H7 (cell line): ENCODE measurements at regions not wholly inside any gene's neighbourhood (a gene's known extent, or its start where the extent isn't known, plus 50 kb on each side); places are given as distances from the start of the nearest gene placed in this dataset.

Source experiments
- DNase-seq: peaks from one replicate; pipeline ENCODE4 v3.0.0; 2012
- H3K27me3 ChIP-seq: 2 replicates; pipeline ENCODE4 v1.6.0; 2011; ENCODE audit warnings: mild to moderate bottlenecking, low read length; ENCODE audit not compliant: control insufficient read depth, insufficient read depth
- H3K36me3 ChIP-seq: replicated peaks from 2 replicates; pipeline ENCODE4 v1.5.1; 2011; ENCODE audit warnings: low read length; ENCODE audit not compliant: control insufficient read depth, insufficient read depth
- H3K4me3 ChIP-seq: 2 replicates; pipeline ENCODE4 v1.5.1; 2011; ENCODE audit warnings: low read depth, mild to moderate bottlenecking, control low read depth, low read length, moderate library complexity; ENCODE audit not compliant: insufficient read depth

GRCh38 chr1:87728169-87728568 lies 399.5 kb downstream of the LMO4 start:
- no peak for DNase-seq
- Histone ChIP-seq H3K4me3 (no peak overlapping the region), H3K36me3 (no peaks in the 10 kb centered on the region), H3K27me3 (no peaks in the 10 kb centered on the region; the same call in 1 of the 2 replicates)

GRCh38 chr1:87730274-87731216 lies 401.9 kb downstream of the LMO4 start:
- no peaks in the 10 kb centered on the region; the same call in 1 of the 2 replicates for H3K27me3 ChIP-seq
- DNase-seq: no peak
- no peak overlapping the region for H3K4me3 ChIP-seq
- no peaks in the 10 kb centered on the region for H3K36me3 ChIP-seq

- H3K4me3 ChIP-seq: no peak overlapping the region
- no peak for DNase-seq
- no peaks in the 10 kb centered on the region; the same call in 1 of the 2 replicates for H3K27me3 ChIP-seq
- H3K36me3 ChIP-seq: no peaks in the 10 kb centered on the region
Measured at GRCh38 chr1:87733386-87733785, 404.7 kb downstream of the LMO4 start.

- DNase-seq: no peak
- Histone ChIP-seq H3K27me3 (no peaks in the 10 kb centered on the region; the same call in 1 of the 2 replicates), H3K36me3 (no peaks in the 10 kb centered on the region), H3K4me3 (no peak overlapping the region)
Measured at GRCh38 chr1:87735750-87736149, 407.1 kb downstream of the LMO4 start.

DNA sequence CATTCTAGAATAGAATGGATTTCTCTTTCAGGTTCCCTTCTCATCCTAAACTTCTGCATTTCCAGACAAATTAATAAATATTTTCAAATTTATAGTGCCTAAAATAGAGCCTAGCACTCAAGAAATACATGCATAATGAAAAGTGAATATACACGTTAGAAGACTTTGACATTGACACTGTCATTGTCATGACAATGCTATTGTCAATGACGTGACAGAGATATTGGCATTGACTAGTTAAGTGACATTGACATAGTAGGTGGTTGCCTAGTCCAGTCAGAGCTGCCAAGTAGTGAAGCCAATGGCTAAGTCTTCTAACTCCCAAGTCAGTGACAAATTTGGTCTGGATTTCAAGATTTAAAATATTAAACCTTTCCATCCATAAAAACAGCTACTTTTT lies 410.5 kb downstream of the LMO4 start:
- no peaks in the 10 kb centered on the region for H3K36me3 ChIP-seq
- DNase-seq: no peak
- no peaks in the 10 kb centered on the region for H3K27me3 ChIP-seq
- H3K4me3 ChIP-seq: no peak overlapping the region

- Histone ChIP-seq H3K36me3 (no peaks in the 10 kb centered on the region), H3K27me3 (no peaks in the 10 kb centered on the region), H3K4me3 (no peak overlapping the region)
- DNase-seq: no peak
Measured at GRCh38 chr1:87739704-87740103, 411.0 kb downstream of the LMO4 start.

DNA sequence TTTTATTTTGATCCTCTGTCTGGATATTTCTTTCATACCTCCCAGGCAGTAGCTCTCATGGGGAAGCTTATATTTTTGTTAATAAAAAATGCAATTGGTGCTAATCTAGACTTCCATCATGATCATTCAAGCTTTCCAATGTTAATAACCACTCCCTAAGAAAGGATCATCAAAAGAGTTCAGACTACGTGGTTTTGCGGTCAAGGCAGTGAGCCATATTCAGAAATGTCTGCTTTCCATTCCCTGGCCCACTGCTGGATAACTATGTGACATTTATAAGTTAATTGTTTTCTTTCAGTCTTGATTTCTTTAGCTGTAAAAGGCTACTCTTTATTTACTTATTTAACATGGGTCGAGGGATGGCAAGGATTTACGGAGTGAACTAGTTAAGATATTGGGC lies 414.6 kb downstream of the LMO4 start:
- Histone ChIP-seq H3K27me3 (no peaks in the 10 kb centered on the region), H3K36me3 (no peaks in the 10 kb centered on the region), H3K4me3 (no peak overlapping the region)
- DNase-seq: no peak

- Histone ChIP-seq H3K27me3 (no peaks in the 10 kb centered on the region), H3K36me3 (no peaks in the 10 kb centered on the region), H3K4me3 (no peak overlapping the region)
- DNase-seq: no peak
Measured at GRCh38 chr1:87744056-87744455, 415.4 kb downstream of the LMO4 start.

DNA sequence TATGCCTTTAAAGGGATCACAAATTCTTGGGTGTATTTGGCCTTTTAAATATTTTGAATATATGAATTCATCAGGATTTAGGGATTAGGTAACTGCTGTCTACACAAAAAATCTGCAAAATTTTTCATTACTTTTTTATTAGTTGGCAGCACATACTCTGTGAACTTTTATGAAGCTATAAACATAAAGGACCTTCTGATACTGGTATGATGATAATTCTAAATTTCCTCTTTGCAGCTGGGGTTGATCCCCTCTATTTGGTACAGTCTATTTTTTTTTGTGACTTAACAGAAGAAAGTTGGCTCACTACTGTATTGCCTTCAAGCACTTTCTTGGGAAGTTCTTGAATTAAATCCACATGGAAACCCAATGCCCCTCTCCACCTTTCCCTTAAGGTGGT lies 416.1 kb downstream of the LMO4 start:
- no peaks in the 10 kb centered on the region for H3K27me3 ChIP-seq
- DNase-seq: no peak

GRCh38 chr1:87753366-87753765 lies 424.7 kb downstream of the LMO4 start:
- Histone ChIP-seq H3K27me3 (no peaks in the 10 kb centered on the region), H3K4me3 (no peak overlapping the region), H3K36me3 (no peaks in the 10 kb centered on the region)
- DNase-seq: no peak

More for the DNA sequence above, 416.1 kb downstream of the LMO4 start:
- H3K4me3 ChIP-seq: no peak overlapping the region
- no peaks in the 10 kb centered on the region for H3K36me3 ChIP-seq

GRCh38 chr1:87754139-87754538 lies 425.5 kb downstream of the LMO4 start:
- Histone ChIP-seq H3K27me3 (no peaks in the 10 kb centered on the region), H3K4me3 (no peak overlapping the region), H3K36me3 (no peaks in the 10 kb centered on the region)
- DNase-seq: no peak

DNA sequence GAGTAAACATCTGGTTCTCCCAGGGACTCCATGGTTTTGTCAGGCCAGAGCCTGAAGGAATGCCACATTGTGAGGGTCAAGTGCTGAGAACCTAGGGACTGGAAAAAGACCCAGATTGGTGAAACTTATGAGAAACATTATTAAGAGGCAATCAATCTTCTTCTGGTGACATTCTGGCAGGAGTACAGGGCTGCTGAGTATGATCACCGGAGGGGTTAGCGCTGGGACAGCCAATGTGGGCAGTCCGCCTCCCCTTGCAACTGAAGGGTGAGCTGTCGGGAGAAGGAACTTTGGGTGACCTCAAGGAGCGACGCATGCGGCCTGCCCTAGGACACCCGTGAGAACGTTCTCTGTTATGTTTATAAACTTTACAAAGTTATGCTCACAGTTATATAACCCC lies 429.0 kb downstream of the LMO4 start:
- no peak overlapping the region for H3K4me3 ChIP-seq
- H3K27me3 ChIP-seq: no peaks in the 10 kb centered on the region
- DNase-seq: no peak
- no peaks in the 10 kb centered on the region for H3K36me3 ChIP-seq

DNA sequence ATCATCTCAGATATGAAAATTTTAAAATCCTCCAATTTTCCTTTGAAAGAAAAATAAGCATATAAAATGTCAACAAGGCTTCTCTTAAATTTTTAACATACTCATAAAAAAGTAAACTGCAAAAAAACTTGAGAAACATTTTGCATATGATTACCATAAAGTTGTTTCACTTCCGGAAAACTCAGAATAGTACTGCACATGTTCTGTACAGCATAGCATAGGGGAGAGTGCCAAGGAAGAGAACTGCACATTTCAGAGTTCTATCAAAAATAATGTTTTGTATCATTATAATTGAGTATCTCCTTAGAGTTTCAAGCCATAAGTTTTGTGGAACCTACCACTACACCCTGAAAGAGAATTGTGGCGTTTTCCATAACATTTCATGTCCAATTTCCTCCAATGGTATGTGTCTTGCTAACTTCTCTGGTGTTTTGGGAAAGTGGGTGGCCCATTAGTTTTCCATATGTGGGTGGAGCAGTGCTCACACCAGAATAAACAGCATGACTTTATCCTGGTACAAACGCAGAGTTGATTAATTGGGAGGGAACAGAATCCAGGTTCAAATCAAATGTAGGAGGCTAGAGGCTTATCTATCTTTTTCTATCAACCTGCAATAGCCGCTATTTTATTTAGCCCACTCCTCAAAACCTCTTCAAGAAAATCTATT lies 430.9 kb downstream of the LMO4 start:
- H3K4me3 ChIP-seq: no peak overlapping the region
- no peaks in the 10 kb centered on the region for H3K27me3 ChIP-seq
- no peaks in the 10 kb centered on the region for H3K36me3 ChIP-seq
- no peak for DNase-seq

DNA sequence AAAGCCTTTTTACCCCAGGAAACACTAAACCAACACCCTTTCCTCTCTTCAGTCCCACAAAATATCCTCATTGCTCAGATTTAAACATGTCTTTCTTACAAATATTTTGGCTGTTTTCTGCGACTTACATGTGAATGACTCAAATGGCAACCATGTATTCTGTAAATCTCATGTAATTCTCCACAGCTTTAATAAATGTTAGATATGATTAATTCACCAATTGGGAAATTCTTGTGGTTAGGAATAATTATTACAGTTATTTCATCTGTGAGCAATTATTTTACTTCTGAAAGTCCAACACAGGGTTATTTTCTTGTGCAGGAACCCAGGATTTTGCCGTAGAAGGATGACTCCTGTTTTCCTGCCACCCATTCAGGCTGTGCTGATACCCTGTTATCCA lies 431.5 kb downstream of the LMO4 start:
- Histone ChIP-seq H3K27me3 (no peaks in the 10 kb centered on the region), H3K36me3 (no peaks in the 10 kb centered on the region), H3K4me3 (no peak overlapping the region)
- no peak for DNase-seq

DNA sequence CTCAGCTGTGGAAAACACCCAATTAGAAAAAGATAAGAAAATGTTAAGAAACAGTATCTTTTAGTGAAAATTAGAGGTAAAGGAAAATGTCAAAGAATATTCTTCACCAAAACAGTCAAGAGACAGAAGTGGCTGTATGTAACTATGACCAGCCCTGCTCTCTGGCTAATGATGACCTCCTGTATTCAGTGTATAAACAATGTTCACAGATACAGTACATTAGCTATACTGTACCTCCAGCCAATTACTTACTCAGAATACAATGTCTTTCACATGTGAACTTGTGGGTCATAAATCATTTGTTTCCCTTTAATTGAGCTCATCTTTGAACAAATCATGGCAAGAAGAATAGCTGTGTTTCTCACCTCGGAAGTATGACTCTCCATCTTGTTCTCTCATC lies 432.0 kb downstream of the LMO4 start:
- DNase-seq: no peak
- no peak overlapping the region for H3K4me3 ChIP-seq
- no peaks in the 10 kb centered on the region for H3K36me3 ChIP-seq
- H3K27me3 ChIP-seq: no peaks in the 10 kb centered on the region
